K562 (cell line): ENCODE measurements at regions not wholly inside any gene's neighbourhood (a gene's known extent, or its start where the extent isn't known, plus 50 kb on each side); places are given as distances from the start of the nearest gene placed in this dataset.

Experiments used
- BHLHE40 ChIP-seq: IDR thresholded peaks from 2 replicates; pipeline ENCODE4 v1.6.1; 2011; ENCODE audit warnings: low read length, improper control_type of control experiment
- CBX1 ChIP-seq: sonication (generic); IDR thresholded peaks from 2 replicates; pipeline ENCODE4 v1.6.1; 2016; ENCODE audit warnings: antibody characterized with exemption, low read depth, mild to moderate bottlenecking
- EP400 ChIP-seq: fragments of 450-650 bp; IDR thresholded peaks from 2 replicates; pipeline ENCODE4 v1.6.1; 2017; ENCODE audit warnings: antibody characterized with exemption, mild to moderate bottlenecking, moderate library complexity
- GMEB1 ChIP-seq: fragments of 250-450 bp; sonication (Bioruptor Pico); IDR thresholded peaks from 2 replicates; pipeline ENCODE4 v1.4.0; 2020; ENCODE audit warnings: mild to moderate bottlenecking
- HCFC1 ChIP-seq: IDR thresholded peaks from 2 replicates; pipeline ENCODE4 v1.6.1; 2012; ENCODE audit warnings: low read depth, low read length, improper control_type of control experiment
- HDAC2 ChIP-seq: fragments of 450-650 bp; IDR thresholded peaks from 2 replicates; pipeline ENCODE4 v1.6.1; 2016; ENCODE audit warnings: mild to moderate bottlenecking
- ID3 ChIP-seq, 2 experiments: fragments of 250-450 bp in 1 of 2; fragments of 450-650 bp in 1 of 2; sonication (Bioruptor Pico) in 1 of 2; IDR thresholded peaks; 2 replicates each; pipeline versions ENCODE4 v1.6.1 to v1.8.0; 2016 to 2021; ENCODE audit warnings: mild to moderate bottlenecking in 2 of 2, moderate library complexity in 2 of 2, missing compliant biosample characterization in 1 of 2, missing genetic modification characterization in 1 of 2
- MTA1 ChIP-seq: fragments of 450-650 bp; IDR thresholded peaks from 2 replicates; pipeline ENCODE4 v1.6.1; 2017; ENCODE audit warnings: borderline replicate concordance
- PRDM10 ChIP-seq: fragments of 450-650 bp; IDR thresholded peaks from 2 replicates; pipeline ENCODE4 v1.6.1; 2018; ENCODE audit not compliant: partially characterized antibody
- TAF9B ChIP-seq: fragments of 450-650 bp; IDR thresholded peaks from 2 replicates; pipeline ENCODE4 v1.6.1; 2018; ENCODE audit warnings: mild to moderate bottlenecking; ENCODE audit not compliant: partially characterized antibody
- TAL1 ChIP-seq: fragments of 450-650 bp; IDR thresholded peaks from 2 replicates; pipeline ENCODE4 v1.6.1; 2016; ENCODE audit warnings: mild to moderate bottlenecking
- TF ChIP-seq, protein P1 (sequence below): fragments of 450-650 bp; IDR thresholded peaks from 2 replicates; pipeline ENCODE4 v1.6.1; 2016; ENCODE audit warnings: mild to moderate bottlenecking
- TF ChIP-seq, protein P2 (sequence below): fragments of 250-450 bp; sonication (Bioruptor Pico); IDR thresholded peaks from 2 replicates; pipeline ENCODE4 v1.4.0; 2020

DNA sequence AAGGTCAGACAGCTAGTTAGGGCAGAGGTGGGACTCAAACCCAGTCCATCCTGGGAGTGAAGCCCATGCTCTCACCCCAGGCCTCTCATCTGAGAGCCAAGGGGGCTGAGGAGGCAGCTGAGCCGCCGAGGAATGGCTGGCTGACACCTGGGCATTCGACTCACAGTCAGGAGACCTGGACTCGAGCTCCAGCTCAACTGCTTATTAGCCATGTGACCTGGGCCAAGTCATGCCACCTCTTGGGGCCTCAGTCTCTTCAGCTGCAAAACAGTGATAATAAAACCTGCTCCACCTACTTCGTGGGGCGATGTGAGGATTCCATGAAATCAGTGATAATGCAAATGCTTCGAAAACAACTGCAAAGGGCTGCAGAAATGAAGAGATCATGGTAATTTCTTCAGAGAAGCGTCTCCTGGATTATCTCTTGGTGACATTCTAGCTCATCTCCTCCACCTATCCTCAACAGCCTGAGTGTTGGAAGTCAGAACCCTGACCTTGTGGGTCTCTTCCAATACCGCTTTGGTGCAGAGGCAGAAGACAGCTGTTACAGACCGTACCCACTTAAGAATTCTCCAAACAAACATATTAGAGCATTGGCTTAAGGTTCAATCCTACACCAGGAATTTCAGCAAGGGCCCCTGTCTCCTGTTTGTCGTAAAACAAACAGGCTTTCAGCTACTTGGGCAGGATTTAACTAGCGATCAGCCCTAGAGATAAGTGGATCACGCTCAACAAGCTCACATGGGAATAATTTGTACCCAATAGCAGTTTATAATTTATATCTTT lies 60.0 kb upstream of the PIM1 start (continued):
- TF ChIP-seq TAF9B (peak; percentile 77), EP400 (peak; percentile 74), HDAC2 (peak; percentile 94), PRDM10 (peak; percentile 29), CBX1 (no peak), HCFC1 (no peak), TAL1 (peak; percentile 84), BHLHE40 (peak; percentile 81), MTA1 (peak; percentile 65), ID3 (CRISPR knock-in tag; IDR thresholded peaks at IDR 0.05) (no peak), ID3 (tag; IDR thresholded peaks at IDR 0.05) (peak; percentile 48; the same call in 1 of the 2 replicates), GMEB1 (CRISPR knock-in tag) (peak; percentile 17; the same call in 1 of the 2 replicates)
- TF ChIP-seq, protein P1, sequence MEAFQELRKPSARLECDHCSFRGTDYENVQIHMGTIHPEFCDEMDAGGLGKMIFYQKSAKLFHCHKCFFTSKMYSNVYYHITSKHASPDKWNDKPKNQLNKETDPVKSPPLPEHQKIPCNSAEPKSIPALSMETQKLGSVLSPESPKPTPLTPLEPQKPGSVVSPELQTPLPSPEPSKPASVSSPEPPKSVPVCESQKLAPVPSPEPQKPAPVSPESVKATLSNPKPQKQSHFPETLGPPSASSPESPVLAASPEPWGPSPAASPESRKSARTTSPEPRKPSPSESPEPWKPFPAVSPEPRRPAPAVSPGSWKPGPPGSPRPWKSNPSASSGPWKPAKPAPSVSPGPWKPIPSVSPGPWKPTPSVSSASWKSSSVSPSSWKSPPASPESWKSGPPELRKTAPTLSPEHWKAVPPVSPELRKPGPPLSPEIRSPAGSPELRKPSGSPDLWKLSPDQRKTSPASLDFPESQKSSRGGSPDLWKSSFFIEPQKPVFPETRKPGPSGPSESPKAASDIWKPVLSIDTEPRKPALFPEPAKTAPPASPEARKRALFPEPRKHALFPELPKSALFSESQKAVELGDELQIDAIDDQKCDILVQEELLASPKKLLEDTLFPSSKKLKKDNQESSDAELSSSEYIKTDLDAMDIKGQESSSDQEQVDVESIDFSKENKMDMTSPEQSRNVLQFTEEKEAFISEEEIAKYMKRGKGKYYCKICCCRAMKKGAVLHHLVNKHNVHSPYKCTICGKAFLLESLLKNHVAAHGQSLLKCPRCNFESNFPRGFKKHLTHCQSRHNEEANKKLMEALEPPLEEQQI, result no peak; the same call in 1 of the 2 replicates
- TF ChIP-seq, protein P2, sequence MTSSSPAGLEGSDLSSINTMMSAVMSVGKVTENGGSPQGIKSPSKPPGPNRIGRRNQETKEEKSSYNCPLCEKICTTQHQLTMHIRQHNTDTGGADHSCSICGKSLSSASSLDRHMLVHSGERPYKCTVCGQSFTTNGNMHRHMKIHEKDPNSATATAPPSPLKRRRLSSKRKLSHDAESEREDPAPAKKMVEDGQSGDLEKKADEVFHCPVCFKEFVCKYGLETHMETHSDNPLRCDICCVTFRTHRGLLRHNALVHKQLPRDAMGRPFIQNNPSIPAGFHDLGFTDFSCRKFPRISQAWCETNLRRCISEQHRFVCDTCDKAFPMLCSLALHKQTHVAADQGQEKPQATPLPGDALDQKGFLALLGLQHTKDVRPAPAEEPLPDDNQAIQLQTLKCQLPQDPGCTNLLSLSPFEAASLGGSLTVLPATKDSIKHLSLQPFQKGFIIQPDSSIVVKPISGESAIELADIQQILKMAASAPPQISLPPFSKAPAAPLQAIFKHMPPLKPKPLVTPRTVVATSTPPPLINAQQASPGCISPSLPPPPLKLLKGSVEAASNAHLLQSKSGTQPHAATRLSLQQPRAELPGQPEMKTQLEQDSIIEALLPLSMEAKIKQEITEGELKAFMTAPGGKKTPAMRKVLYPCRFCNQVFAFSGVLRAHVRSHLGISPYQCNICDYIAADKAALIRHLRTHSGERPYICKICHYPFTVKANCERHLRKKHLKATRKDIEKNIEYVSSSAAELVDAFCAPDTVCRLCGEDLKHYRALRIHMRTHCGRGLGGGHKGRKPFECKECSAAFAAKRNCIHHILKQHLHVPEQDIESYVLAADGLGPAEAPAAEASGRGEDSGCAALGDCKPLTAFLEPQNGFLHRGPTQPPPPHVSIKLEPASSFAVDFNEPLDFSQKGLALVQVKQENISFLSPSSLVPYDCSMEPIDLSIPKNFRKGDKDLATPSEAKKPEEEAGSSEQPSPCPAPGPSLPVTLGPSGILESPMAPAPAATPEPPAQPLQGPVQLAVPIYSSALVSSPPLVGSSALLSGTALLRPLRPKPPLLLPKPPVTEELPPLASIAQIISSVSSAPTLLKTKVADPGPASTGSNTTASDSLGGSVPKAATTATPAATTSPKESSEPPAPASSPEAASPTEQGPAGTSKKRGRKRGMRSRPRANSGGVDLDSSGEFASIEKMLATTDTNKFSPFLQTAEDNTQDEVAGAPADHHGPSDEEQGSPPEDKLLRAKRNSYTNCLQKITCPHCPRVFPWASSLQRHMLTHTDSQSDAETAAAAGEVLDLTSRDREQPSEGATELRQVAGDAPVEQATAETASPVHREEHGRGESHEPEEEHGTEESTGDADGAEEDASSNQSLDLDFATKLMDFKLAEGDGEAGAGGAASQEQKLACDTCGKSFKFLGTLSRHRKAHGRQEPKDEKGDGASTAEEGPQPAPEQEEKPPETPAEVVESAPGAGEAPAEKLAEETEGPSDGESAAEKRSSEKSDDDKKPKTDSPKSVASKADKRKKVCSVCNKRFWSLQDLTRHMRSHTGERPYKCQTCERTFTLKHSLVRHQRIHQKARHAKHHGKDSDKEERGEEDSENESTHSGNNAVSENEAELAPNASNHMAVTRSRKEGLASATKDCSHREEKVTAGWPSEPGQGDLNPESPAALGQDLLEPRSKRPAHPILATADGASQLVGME (CRISPR knock-in tag), result peak; percentile 92
